NCI-H1694 treated with DMSO at 0.1 percent for 48 hours (cell line): ENCODE measurements at regions not wholly inside any gene's neighbourhood (a gene's known extent, or its start where the extent isn't known, plus 50 kb on each side); places are given as distances from the start of the nearest gene placed in this dataset.
A peak's percentile ranks its signal among the peaks of the same experiment; 100 is the strongest.

Experiments used
- DNase-seq: peaks from one replicate; lab custom pipeline; 2025; lab: John Stamatoyannopoulos, UW

DNA sequence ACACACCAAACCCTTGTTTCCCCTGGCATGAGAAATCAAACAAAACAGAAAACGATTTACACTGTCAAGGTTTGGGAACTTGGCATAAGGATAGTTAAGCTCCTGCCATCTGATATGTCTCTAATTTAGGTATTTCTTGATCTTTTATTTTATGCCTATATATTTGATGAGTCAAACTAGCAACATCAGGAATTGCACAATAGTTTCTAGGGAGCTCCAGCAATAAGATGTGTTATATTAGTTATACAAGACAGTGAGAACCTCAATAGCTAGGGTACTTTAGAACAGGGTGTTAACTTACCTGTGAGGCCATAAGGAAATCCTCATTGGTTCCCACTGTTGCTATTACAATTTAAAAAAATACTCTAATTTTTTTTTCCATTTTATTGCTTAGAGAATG, 474.2 kb downstream of the GBA3 start:
- DNase-seq: no peak

- DNase-seq: no peak
Measured at GRCh38 chr4:23166407-23166806, 473.7 kb downstream of the GBA3 start.

GRCh38 chr4:23165669-23166068, 472.9 kb downstream of the GBA3 start:
- DNase-seq: no peak

- DNase-seq: no peak
Measured at GRCh38 chr4:23163647-23164436, 471.1 kb downstream of the GBA3 start.

GRCh38 chr4:23162275-23162674, 469.5 kb downstream of the GBA3 start:
- DNase-seq: no peak

DNA sequence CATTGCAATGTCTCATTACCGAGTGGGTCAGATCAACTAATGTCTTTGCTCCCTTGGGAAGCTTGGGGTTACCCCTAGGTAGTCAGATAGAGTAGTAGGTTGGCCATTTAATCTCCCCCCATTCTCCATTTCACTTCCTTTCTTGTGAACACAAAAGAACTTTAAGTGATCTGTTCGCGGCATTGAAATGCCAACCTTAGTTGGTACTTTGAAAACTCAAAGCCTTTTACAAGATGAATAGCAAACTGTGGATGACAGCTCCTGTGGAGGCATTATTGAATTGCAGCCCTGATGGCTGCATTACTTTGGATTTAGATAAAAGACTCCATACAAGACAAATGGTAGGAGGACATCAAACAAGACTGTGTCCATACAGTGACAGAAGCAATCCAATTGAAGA, 469.1 kb downstream of the GBA3 start:
- DNase-seq: no peak

GRCh38 chr4:23153076-23153475, 460.3 kb downstream of the GBA3 start:
- no peak for DNase-seq

- no peak for DNase-seq
Measured at GRCh38 chr4:23149815-23150214, 457.1 kb downstream of the GBA3 start.

- no peak for DNase-seq
Measured at GRCh38 chr4:23144707-23145106, 452.0 kb downstream of the GBA3 start.

GRCh38 chr4:23135792-23136645, 443.3 kb downstream of the GBA3 start:
- peak; percentile 10 for DNase-seq

- no peak for DNase-seq
Measured at GRCh38 chr4:23134331-23134730, 441.6 kb downstream of the GBA3 start.

DNA sequence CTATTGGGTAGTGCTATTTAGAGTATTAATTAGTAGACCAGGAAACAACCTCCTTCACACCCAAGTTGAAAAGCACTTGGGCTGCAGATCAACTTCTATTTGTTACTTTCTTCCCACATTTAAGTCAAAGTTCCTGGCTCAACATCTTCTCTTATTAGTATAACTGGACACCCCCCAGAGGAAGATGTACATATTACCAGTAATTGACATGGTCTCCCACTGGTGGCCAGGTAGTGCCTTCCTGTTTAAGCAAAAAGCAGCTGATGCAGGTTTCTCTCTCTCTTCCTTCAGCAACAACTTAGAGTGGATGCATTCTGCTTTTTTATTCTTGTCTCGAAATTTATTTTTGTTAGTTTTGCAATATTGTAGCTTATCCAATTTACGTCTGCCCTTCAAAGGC, 438.1 kb downstream of the GBA3 start:
- no peak for DNase-seq

DNA sequence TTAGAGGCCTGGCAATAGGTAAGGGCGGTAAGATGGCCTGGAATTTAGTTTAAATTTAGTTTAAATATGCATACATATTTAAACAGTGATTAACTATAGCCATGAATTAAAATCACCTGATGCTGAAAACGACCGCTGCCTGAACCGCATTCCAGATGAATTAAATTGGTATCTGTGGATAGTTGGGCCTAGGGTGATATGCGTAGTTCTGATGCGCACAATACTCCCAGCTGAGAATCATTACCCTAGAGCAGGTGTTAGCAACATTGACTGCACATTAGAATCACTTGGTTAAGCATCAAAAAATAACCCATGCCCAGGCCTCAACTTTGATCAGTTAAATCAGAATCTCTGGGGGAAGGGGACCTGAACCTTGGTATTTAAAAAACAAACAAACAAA, 432.4 kb downstream of the GBA3 start:
- no peak for DNase-seq

DNA sequence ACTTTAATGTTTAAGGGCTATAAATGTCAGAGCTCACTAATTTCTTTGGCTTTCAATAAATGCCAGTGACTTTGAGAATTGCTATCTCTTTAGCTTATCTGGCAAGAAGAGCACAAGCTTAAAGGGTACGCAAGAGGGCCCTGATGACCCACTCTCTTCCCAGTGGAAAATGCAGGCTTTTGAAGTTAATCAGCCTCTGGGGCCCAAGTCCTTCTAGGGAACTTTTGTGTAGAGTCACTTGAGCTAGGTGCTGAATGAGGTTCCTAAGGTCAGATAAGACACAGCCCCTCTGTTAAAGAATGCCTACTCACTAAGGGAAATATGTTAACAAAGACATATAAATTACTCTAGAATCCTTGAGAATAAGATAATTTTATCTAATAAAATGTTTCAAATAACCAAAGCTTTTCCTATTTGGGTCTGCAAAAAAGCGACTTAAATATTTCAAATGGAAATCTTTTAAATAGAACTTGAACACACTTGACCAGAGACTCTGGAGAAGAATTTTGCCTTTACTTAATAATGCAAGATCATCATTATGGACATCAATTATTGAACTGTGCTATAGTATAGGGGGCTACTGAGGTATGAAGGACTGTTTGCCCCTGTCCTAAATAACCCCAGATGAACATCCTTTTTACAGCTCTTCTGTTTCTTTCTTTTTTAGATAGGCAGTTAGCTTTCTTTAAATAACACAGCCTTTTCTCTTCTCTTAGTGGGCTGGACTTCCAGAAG, 430.1 kb downstream of the GBA3 start:
- DNase-seq: no peak

GRCh38 chr4:23120374-23120773, 427.6 kb downstream of the GBA3 start:
- no peak for DNase-seq

GRCh38 chr4:23117826-23118225, 425.1 kb downstream of the GBA3 start:
- DNase-seq: no peak

- DNase-seq: no peak
Measured at GRCh38 chr4:23114538-23114937, 421.8 kb downstream of the GBA3 start.

DNA sequence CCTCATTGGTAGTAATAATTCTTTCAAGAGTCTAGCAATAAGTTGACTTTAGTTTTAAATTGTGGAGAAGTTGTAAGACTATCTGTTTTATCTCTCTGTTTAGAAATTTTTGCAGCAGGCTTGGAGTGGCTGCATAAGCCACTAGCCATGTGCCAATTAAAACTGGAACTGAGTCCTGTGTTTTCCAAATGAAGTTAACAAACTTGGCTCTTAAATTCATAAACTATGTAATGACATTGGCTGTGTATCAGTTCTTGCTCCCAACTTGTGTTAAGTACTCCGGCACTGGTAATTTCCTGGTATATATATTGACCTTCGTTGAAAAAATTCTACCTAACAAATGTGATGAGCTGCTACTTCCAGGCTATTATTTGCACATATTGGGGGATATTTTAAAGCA, 420.4 kb downstream of the GBA3 start:
- no peak for DNase-seq

DNA sequence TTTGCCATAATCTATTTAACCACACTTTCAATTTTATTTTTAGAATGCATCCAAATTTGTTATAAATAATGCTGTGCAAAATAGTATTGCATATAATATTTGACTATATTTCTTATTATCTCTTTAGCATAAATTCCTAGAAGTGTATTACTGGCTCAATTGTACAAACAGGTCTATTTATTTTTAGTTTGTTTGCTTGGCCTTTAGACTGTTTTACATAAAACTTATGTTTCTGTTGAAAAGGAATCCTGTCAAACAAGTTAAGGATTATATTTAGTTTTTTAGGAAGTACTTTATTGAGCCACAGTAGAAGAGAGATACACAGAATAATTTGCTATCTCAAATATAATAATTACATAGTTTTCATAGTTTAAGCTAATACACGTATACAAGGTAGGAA, 413.8 kb downstream of the GBA3 start:
- no peak for DNase-seq

DNA sequence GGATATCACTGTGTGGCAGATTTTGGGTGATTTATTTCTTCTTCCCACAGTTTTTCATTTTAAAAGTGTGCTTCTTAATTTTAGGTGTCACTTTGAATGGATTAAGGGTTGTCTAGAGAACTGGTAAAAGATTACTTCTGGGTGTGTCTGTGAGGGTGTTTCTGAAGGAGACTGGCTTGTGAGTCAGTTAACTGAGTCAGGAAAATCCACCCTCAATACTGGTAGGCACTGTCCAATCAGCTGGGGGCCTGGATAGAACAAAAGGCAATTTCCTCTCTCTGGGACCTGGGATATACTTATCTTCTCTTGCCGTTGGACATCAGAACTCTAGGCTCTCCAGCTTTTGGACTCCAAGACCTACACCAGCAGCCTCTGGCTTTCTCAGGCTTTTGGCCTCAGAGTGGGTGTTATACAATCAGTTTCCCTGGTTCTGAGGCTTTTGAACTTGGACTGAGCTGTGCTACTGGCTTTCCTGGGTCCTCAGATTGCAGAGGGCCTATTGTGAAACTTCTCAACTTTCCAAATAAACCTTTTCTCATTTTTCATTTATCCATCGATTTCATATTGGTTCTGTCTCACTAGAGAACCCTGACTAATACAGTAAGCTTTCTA, 413.1 kb downstream of the GBA3 start:
- no peak for DNase-seq

- no peak for DNase-seq
Measured at GRCh38 chr4:23097251-23097650, 404.5 kb downstream of the GBA3 start.

DNA sequence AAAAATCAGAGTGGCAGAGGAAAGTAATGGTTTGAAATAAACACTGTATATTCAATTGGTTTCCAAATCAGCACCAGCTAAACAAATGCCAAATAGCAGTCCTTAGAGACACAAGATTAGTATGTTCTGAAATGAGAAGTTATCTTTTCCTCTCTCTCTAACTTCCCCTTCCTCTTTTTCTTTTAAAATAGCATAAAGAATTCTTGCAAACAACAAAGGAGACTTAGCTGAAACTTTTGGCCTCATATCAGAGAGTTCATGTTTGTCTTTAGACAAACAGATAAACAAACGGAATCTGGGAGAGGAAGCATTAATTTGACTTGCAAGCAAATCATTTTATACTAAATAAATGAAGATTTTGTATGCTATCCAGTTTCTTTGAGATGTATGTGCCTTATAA, 399.0 kb downstream of the GBA3 start:
- no peak for DNase-seq
